Upper lobe of left lung (tissue), 4 donors: ENCODE measurements at regions not wholly inside any gene's neighbourhood (a gene's known extent, or its start where the extent isn't known, plus 50 kb on each side); places are given as distances from the start of the nearest gene placed in this dataset.

Source experiments
- CTCF ChIP-seq, 6 experiments: fragments of 450-650 bp in 4 of 6; fragments of 200-600 bp in 2 of 6; sonication (generic) in 2 of 6; IDR thresholded peaks; one replicate each; pipeline ENCODE4 v1.5.1; 2016 to 2019; ENCODE audit warnings: antibody characterized with exemption in 6 of 6
- POLR2AphosphoS5 ChIP-seq, 2 donors: sonication (generic); formaldehyde crosslinking; IDR thresholded peaks; one replicate each; pipeline ENCODE4 v1.5.1; 2017; ENCODE audit warnings: antibody characterized with exemption in 2 of 2

DNA sequence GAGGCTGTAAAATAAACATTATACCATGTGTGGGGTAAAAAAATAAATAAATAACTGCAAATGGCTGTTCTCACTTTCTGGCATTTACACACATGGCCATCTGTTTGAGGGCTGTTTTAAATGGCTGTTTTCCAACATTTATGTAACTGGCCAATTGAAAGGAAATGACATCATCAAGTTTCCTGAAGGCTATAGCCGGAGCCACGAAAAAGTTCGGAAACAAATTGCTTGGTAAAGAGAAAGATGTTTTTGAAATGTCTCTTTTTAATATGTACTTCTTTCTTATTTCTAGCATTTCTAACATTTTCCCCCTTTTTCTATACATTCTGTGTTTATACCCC, 95.4 kb upstream of the DAB2 start:
- TF ChIP-seq CTCF (IDR thresholded peaks at IDR 0.05): no peak
- TF ChIP-seq POLR2AphosphoS5 (IDR thresholded peaks at IDR 0.05): peak in 1 of 2 donors; percentile 13
